ENCODE measurements at regions not wholly inside any gene's neighbourhood (a gene's known extent, or its start where the extent isn't known, plus 50 kb on each side); places are given as distances from the start of the nearest gene placed in this dataset.

DNA sequence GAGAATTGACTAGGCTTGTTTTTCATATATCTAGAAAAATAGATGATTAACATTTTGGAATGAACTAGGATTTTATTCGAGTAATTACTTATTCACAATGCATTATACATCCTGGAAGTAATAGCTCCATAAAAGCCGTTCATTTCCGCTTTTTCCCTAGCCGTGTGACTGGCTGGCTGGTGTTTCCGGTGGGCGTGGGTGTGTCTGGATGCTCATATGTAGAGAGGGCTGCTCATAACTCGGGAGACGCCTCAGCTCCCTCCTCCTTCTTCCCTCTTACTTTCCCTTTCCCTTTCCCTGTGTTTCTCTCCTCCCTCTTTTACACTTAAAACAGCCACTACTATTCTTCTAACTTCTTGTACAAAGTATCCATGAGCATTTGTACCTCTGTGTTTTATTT is 187.7 kb upstream of the VSTM2A start:
- no peak for TF ChIP-seq MAFK (IDR thresholded peaks at IDR 0.05; ENCODE audit: low read depth, low read length)
- TF ChIP-seq, protein P1, sequence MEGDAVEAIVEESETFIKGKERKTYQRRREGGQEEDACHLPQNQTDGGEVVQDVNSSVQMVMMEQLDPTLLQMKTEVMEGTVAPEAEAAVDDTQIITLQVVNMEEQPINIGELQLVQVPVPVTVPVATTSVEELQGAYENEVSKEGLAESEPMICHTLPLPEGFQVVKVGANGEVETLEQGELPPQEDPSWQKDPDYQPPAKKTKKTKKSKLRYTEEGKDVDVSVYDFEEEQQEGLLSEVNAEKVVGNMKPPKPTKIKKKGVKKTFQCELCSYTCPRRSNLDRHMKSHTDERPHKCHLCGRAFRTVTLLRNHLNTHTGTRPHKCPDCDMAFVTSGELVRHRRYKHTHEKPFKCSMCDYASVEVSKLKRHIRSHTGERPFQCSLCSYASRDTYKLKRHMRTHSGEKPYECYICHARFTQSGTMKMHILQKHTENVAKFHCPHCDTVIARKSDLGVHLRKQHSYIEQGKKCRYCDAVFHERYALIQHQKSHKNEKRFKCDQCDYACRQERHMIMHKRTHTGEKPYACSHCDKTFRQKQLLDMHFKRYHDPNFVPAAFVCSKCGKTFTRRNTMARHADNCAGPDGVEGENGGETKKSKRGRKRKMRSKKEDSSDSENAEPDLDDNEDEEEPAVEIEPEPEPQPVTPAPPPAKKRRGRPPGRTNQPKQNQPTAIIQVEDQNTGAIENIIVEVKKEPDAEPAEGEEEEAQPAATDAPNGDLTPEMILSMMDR (conservative IDR thresholded peaks at IDR 0.05; ENCODE audit: low read depth, low read length), result no peak
- TF ChIP-seq, protein P2, sequence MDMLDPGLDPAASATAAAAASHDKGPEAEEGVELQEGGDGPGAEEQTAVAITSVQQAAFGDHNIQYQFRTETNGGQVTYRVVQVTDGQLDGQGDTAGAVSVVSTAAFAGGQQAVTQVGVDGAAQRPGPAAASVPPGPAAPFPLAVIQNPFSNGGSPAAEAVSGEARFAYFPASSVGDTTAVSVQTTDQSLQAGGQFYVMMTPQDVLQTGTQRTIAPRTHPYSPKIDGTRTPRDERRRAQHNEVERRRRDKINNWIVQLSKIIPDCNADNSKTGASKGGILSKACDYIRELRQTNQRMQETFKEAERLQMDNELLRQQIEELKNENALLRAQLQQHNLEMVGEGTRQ (IDR thresholded peaks at IDR 0.05; ENCODE audit: low read depth, low read length), result no peak
- no peak for TF ChIP-seq RAD21 (IDR thresholded peaks at IDR 0.05; ENCODE audit: low read length)
- no peak for TF ChIP-seq CEBPB (IDR thresholded peaks at IDR 0.05; ENCODE audit: low read depth, low read length)
- no peak for TF ChIP-seq BHLHE40 (IDR thresholded peaks at IDR 0.05; ENCODE audit: low read depth, low read length)
- no peak for TF ChIP-seq CHD1 (IDR thresholded peaks at IDR 0.05; ENCODE audit: low read depth, low read length)
- TF ChIP-seq POLR2A (IDR thresholded peaks at IDR 0.05; ENCODE audit: low read depth, low read length), result no peak
